Transverse colon (tissue), 4 donors: ENCODE measurements at regions not wholly inside any gene's neighbourhood (a gene's known extent, or its start where the extent isn't known, plus 50 kb on each side); places are given as distances from the start of the nearest gene placed in this dataset.

Experiments
- DNase-seq: peaks from one replicate; pipeline ENCODE4 v3.0.0-alpha.2; 2019
- H3K27ac ChIP-seq, 4 donors: fragments of 200-600 bp; sonication (generic); 2 replicates each; pipeline ENCODE4 v1.5.1; 2016 to 2018; ENCODE audit warnings: inconsistent platforms in 4 of 4
- H3K27me3 ChIP-seq: fragments of 200-600 bp; sonication (generic); 2 replicates; pipeline ENCODE4 v1.5.1; 2017; ENCODE audit warnings: inconsistent platforms
- H3K36me3 ChIP-seq, 4 donors: fragments of 200-600 bp; sonication (generic); 2 replicates each; pipeline ENCODE4 v1.5.1; 2017 to 2019; ENCODE audit warnings: inconsistent platforms in 4 of 4
- H3K4me1 ChIP-seq, 4 donors: fragments of 200-600 bp; sonication (generic); 2 replicates each; pipeline ENCODE4 v1.5.1; 2017 to 2020; ENCODE audit warnings: inconsistent platforms in 4 of 4
- H3K4me3 ChIP-seq, 4 donors: fragments of 200-600 bp; sonication (generic); 1 replicate in 1 of 4; 2 replicates in 3 of 4; pipeline versions ENCODE4 v1.5.1 to v1.6.1; 2017 to 2019; ENCODE audit warnings: inconsistent platforms in 4 of 4
- H3K9me3 ChIP-seq, 2 donors: fragments of 200-600 bp; sonication (generic); 2 replicates each; pipeline ENCODE4 v1.5.1; 2017 to 2019; ENCODE audit warnings: inconsistent platforms in 2 of 2
- EP300 ChIP-seq: sonication (generic); formaldehyde crosslinking; IDR thresholded peaks from one replicate; pipeline ENCODE4 v1.6.1; 2017; ENCODE audit warnings: antibody characterized with exemption, low read depth
- POLR2A ChIP-seq: fragments of 450-650 bp; IDR thresholded peaks from one replicate; pipeline ENCODE4 v1.6.1; 2016; ENCODE audit warnings: antibody characterized with exemption, mild to moderate bottlenecking, moderate library complexity
- POLR2AphosphoS5 ChIP-seq, 3 donors: sonication (generic); formaldehyde crosslinking; IDR thresholded peaks; one replicate each; pipeline ENCODE4 v1.6.1; 2016; ENCODE audit warnings: antibody characterized with exemption in 3 of 3
- WGBS, 2 donors: methylation state at CpG; one replicate each; pipeline ENCODE4 v1.1.5; 2018; ENCODE audit warnings: low coverage in 1 of 2; 5-methylcytosine and 5-hydroxymethylcytosine counted together
- in situ Hi-C, 4 donors: fragments of 200-750 bp; cut with MboI; loops; one replicate each; pipeline versions ENCODE4 v1.15.0 to v1.15.1; 2017; ENCODE audit warnings: low sequenced_read_pairs in 3 of 4, low pct_ligation_motif_present in 1 of 4, low pct_unique_long_range_greater_than_20kb in 1 of 4
- intact Hi-C: fragments of 100-400 bp; cut with DNase I; formaldehyde crosslinking; loops from one replicate; pipeline ENCODE4 v1.15.1; 2023; ENCODE audit warnings: low total_unique reads
- TF ChIP-seq, protein P1 (sequence below), 5 experiments: fragments of 200-600 bp in 3 of 5; fragments of 450-650 bp in 2 of 5; sonication (generic) in 3 of 5; IDR thresholded peaks; 1 replicate in 2 of 5; 2 replicates in 3 of 5; pipeline ENCODE4 v1.5.1; 2016 to 2017; ENCODE audit warnings: antibody characterized with exemption in 5 of 5, inconsistent platforms in 3 of 5, mild to moderate bottlenecking in 2 of 5, moderate library complexity in 1 of 5

DNA sequence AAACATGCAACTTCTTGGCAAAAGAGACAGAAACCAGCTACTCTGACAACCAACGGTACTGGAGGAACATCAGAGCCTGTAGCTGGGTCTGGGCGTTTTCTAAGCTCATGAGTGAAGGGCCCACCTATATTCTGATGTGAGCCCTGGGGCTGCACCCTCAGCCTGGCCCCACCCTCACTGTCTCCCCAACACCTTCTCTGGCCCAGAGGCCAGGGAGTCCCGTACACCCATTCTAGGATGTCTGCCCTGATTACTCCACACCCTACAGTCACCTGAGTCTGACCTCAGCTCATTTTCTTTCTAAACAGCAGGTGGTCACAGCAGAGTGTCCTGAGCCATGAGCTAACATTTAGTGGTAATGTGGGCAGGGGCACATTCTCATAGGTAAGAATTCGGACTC lies 439.2 kb downstream of the MATN1 start:
- in situ Hi-C loops (no loop called here), intact Hi-C loops (no loop called here)
- H3K27ac ChIP-seq, result no peak overlapping the region
- no peak overlapping the region for H3K4me3 ChIP-seq
- DNase-seq, result no peak
- H3K9me3 ChIP-seq, result no peaks in the 10 kb centered on the region
- H3K27me3 ChIP-seq, result peaks cover 6% of the 10 kb centered on the region
- TF ChIP-seq, protein P1, sequence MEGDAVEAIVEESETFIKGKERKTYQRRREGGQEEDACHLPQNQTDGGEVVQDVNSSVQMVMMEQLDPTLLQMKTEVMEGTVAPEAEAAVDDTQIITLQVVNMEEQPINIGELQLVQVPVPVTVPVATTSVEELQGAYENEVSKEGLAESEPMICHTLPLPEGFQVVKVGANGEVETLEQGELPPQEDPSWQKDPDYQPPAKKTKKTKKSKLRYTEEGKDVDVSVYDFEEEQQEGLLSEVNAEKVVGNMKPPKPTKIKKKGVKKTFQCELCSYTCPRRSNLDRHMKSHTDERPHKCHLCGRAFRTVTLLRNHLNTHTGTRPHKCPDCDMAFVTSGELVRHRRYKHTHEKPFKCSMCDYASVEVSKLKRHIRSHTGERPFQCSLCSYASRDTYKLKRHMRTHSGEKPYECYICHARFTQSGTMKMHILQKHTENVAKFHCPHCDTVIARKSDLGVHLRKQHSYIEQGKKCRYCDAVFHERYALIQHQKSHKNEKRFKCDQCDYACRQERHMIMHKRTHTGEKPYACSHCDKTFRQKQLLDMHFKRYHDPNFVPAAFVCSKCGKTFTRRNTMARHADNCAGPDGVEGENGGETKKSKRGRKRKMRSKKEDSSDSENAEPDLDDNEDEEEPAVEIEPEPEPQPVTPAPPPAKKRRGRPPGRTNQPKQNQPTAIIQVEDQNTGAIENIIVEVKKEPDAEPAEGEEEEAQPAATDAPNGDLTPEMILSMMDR (IDR thresholded peaks at IDR 0.05), result no peak
- TF ChIP-seq POLR2A (no peak), EP300 (no peak), POLR2AphosphoS5 (IDR thresholded peaks at IDR 0.05) (no peak)
- 55 to 57% methylated on average over 2 to 4 of the region's 4 CpGs for WGBS, 2 donors
- no peaks in the 10 kb centered on the region for H3K4me1 ChIP-seq
- no peaks in the 10 kb centered on the region for H3K36me3 ChIP-seq

DNA sequence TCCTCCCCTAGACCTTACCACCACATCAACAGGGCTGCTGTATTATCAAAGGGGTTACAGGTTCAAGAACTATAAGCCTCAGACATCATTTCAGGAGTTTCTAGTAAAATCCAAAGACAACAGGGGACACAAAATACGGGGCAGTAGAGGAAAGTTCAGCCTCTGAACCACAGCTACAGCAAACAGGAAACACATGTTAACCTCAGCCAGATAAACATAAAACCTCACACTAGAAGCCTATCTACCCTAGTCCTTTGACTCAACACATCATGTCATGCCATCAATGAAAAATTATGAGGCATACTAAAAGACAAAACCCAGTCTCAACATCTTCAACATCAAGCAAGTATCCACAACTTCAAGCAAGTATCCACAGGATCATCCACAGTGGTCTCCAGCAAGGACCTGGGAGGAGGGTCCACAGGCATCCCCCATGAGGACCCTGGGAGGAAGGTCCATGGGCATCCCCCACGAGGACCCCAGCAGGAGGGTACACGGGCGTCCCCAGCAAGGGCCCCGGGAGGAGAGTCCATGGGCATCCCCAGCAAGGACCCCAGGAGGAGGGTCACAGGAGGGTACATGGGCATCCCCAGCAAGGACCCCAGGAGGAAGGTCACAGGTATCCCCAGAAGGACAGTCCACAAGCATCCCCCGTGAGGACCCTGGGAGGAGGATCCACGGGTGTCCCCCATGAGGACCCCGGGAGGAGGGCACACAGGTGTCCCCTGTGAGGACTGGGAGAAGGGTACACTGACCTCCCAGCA lies 440.0 kb downstream of the MATN1 start:
- H3K36me3 ChIP-seq, result no peaks in the 10 kb centered on the region
- H3K4me1 ChIP-seq, result no peaks in the 10 kb centered on the region
- intact Hi-C loops (no loop called here), in situ Hi-C loops (no loop called here)
- peaks cover 3% of the 10 kb centered on the region for H3K27me3 ChIP-seq
- TF ChIP-seq, protein P1 (IDR thresholded peaks at IDR 0.05), result no peak
- TF ChIP-seq POLR2A (no peak), POLR2AphosphoS5 (IDR thresholded peaks at IDR 0.05) (no peak), EP300 (no peak)
- no peak overlapping the region for H3K4me3 ChIP-seq
- no peak overlapping the region for H3K27ac ChIP-seq
- no peaks in the 10 kb centered on the region for H3K9me3 ChIP-seq
- WGBS, 2 donors, result 40 to 73% methylated on average over 1 to 5 of the region's 8 CpGs
- DNase-seq, result no peak

DNA sequence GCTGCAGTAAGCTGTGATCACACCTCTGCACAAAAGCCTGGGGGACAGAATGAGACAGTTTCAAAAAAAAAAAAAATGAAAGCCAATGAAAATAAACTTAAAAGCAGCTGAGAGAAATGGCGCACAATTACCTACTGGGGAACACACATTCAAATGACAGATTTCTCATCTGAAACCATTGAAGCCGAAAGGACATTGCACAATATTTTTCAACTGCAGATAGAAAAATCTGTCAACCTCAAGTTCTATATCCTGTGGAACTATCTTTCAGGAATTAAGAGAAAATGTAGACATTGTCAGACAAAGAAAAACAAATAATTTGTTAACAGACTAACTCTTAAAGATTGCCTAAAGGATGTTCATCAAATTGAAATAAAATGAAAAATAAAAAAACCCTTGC lies 442.8 kb downstream of the MATN1 start:
- H3K4me1 ChIP-seq, result no peaks in the 10 kb centered on the region
- no peak overlapping the region for H3K27ac ChIP-seq
- no peak for DNase-seq
- H3K4me3 ChIP-seq, result no peak overlapping the region
- intact Hi-C loops, result no loop called here
- in situ Hi-C loops, result no loop called here
- no peaks in the 10 kb centered on the region for H3K27me3 ChIP-seq
- no peaks in the 10 kb centered on the region for H3K36me3 ChIP-seq
- TF ChIP-seq, protein P1 (IDR thresholded peaks at IDR 0.05), result no peak
- TF ChIP-seq EP300 (no peak), POLR2AphosphoS5 (IDR thresholded peaks at IDR 0.05) (no peak), POLR2A (no peak)
- WGBS, 2 donors, result 81 to 83% methylated on average over 2 of the region's 2 CpGs
- H3K9me3 ChIP-seq, result no peaks in the 10 kb centered on the region

DNA sequence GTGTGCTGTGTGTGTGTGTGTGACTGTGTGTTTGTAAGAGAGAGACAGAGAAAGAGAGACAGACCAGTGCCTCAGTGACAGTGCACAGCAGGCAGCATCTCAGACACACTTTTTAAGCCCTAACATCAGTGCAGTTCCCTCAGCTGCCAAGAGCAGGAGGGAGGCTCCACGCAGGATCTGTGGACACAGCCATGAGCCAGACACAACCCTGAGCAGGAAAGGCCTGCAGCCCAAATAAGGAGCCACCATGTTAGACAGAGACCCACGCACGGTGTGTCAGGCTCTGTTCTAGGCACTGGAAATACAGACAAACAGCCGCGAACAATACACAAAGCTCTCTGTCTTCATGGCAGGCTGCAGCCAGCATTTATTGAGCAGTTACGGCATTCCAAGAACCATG lies 445.5 kb downstream of the MATN1 start:
- 78% methylated on average over 6 of the region's 6 CpGs; no CpG with 5 or more reads in 1 of the 2 donors for WGBS, 2 donors
- Histone ChIP-seq H3K4me3 (no peak overlapping the region), H3K4me1 (no peaks in the 10 kb centered on the region), H3K27me3 (no peaks in the 10 kb centered on the region), H3K9me3 (no peaks in the 10 kb centered on the region), H3K27ac (no peak overlapping the region), H3K36me3 (no peaks in the 10 kb centered on the region)
- DNase-seq, result no peak
- in situ Hi-C loops, result no loop called here
- TF ChIP-seq POLR2A (no peak), POLR2AphosphoS5 (IDR thresholded peaks at IDR 0.05) (no peak), EP300 (no peak)
- TF ChIP-seq, protein P1 (IDR thresholded peaks at IDR 0.05), result no peak
- intact Hi-C loops, result no loop called here
